Large intestine (tissue), 3 donors: ENCODE measurements at regions not wholly inside any gene's neighbourhood (a gene's known extent, or its start where the extent isn't known, plus 50 kb on each side); places are given as distances from the start of the nearest gene placed in this dataset.

Source experiments
- DNase-seq, 2 donors: peaks; one replicate each; pipeline versions ENCODE4 v3.0.0 to v3.0.0-alpha.2; 2013
- H3K27ac ChIP-seq: one replicate; pipeline ENCODE4 v1.5.1; 2013; ENCODE audit warnings: low read length
- H3K27me3 ChIP-seq: 2 replicates; pipeline ENCODE4 v1.6.1; 2013; ENCODE audit warnings: low read length; ENCODE audit not compliant: control insufficient read depth, insufficient read depth
- H3K36me3 ChIP-seq: 2 replicates; pipeline ENCODE4 v1.6.1; 2013; ENCODE audit warnings: low read length; ENCODE audit not compliant: control insufficient read depth, insufficient read depth
- H3K4me1 ChIP-seq: one replicate; pipeline ENCODE4 v1.6.1; 2013; ENCODE audit warnings: low read length; ENCODE audit not compliant: control insufficient read depth, insufficient read depth
- H3K4me3 ChIP-seq: one replicate; pipeline ENCODE4 v1.5.1; 2013; ENCODE audit warnings: low read length
- H3K9me3 ChIP-seq: one replicate; pipeline ENCODE4 v1.6.1; 2013; ENCODE audit warnings: mild to moderate bottlenecking, low read depth, low read length, moderate library complexity; ENCODE audit not compliant: control insufficient read depth
- WGBS: methylation state at CpG from one replicate; pipeline ENCODE4 v1.1.5; 2013; ENCODE audit warnings: low lambda C conversion rate; ENCODE audit not compliant: insufficient coverage; 5-methylcytosine and 5-hydroxymethylcytosine counted together

DNA sequence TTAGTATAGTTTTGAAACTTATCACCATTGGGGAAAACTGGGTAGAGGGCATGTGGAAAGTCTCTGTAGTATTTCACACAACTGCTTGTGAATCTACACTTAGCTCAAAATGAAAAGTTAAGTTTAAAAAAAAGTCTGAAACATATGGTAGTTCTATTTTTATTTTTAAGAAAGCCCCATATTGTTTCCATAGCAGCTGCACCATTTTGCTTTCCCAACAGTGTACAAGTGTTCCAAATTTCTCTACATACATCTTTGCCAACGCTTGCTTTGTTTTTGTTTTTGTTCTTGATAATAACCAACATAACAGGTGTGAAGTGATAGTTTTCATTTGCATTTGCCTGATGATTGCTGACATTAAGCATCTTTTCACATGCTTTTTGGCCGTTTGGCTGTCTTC lies 445.2 kb downstream of the FAM181B start:
- WGBS = 100% methylated on average over 1 of the region's 2 CpGs
- H3K36me3 ChIP-seq = no peaks in the 10 kb centered on the region
- H3K9me3 ChIP-seq = no peaks in the 10 kb centered on the region
- no peaks in the 10 kb centered on the region for H3K4me1 ChIP-seq
- H3K27me3 ChIP-seq = no peaks in the 10 kb centered on the region
- H3K27ac ChIP-seq = no peak overlapping the region
- no peak for DNase-seq
- H3K4me3 ChIP-seq = no peak overlapping the region

DNA sequence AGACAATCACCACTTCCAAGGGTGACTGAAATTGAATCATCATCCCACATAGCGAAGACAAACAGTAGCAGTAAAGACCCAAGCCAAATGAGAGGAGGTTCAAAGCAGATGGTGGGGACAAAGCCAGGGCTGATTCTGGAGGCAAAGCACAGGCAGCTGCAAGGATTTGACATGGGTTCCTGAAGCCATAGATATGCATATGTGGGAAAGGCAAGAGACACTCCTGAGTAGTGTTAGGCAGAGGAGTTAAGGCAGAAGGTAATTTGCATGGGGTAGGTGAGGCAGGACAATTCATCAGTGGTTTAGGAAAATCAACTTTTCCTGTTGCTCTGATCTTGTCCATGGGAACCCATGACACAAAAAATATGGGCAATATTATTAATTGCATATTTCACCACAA lies 462.8 kb downstream of the FAM181B start:
- H3K27ac ChIP-seq = no peak overlapping the region
- no peaks in the 10 kb centered on the region for H3K27me3 ChIP-seq
- no peaks in the 10 kb centered on the region for H3K9me3 ChIP-seq
- no peaks in the 10 kb centered on the region for H3K4me1 ChIP-seq
- WGBS = no CpG with 5 or more reads among the region's 1 CpG
- no peak for DNase-seq
- H3K36me3 ChIP-seq = no peaks in the 10 kb centered on the region
- H3K4me3 ChIP-seq = no peak overlapping the region

DNA sequence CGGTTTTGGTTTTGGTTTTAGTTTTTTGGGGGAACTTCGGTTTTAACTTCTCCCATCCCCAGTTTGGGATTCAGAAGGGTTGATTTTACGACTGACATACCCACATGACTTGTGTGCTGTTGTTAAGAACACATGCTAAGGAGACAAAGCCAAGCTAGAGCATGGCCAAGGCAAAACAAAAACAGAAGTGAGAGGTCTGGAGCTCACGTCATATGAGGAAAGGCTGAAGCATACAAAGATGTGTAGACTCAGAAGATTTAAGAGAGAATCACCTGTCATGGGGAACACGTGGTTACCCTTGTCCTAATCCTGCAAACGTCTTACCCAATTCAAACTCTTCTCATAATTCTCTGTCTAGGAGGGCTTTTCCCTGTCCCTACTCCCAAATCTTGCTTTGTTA lies 465.0 kb downstream of the FAM181B start:
- 100% methylated on average over 3 of the region's 6 CpGs for WGBS
- DNase-seq = no peak
- no peaks in the 10 kb centered on the region for H3K27me3 ChIP-seq
- H3K4me1 ChIP-seq = no peaks in the 10 kb centered on the region
- H3K4me3 ChIP-seq = no peak overlapping the region
- no peaks in the 10 kb centered on the region for H3K9me3 ChIP-seq
- no peak overlapping the region for H3K27ac ChIP-seq
- H3K36me3 ChIP-seq = no peaks in the 10 kb centered on the region

DNA sequence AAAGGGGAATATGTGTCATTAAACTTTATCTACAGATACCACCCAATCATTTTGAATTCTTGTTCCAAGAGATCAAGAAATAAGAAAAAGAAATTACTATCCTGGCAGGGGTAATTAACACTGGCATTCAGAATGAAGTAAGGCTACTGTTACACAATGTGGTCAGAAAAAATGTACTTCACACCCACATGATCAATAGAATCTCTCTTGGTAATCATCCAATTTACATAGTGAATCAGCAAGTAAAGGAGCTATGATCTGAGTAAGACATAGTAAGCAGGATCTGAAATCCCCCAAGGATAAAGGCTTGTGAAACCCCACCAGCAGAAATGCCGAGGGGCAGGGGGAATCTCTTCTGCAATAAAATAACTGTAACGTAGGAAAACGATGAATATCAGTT lies 466.5 kb downstream of the FAM181B start:
- WGBS = 100% methylated on average over 1 of the region's 3 CpGs
- H3K9me3 ChIP-seq = no peaks in the 10 kb centered on the region
- H3K36me3 ChIP-seq = no peaks in the 10 kb centered on the region
- H3K4me1 ChIP-seq = no peaks in the 10 kb centered on the region
- H3K27ac ChIP-seq = no peak overlapping the region
- H3K27me3 ChIP-seq = no peaks in the 10 kb centered on the region
- no peak for DNase-seq
- H3K4me3 ChIP-seq = no peak overlapping the region

DNA sequence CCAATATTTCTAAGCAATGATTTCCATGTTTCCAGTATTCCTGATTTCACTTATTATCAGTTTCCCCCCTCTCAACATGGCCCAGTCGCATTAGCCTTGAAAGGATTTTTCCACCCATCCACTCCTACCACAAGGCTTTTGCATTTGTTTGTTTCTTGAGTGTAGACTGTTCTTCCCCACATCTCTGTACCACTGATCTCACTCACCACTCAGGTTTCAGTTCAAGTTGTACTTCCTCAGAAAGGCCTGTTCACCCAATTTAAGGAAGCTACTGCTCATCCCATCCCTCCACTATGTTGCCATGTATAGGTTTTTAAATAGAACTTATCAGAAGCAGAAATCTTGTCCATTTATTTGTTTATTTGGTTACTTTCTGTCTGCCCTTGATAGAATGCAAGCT lies 472.3 kb downstream of the FAM181B start:
- Histone ChIP-seq H3K4me3 (no peak overlapping the region), H3K9me3 (no peaks in the 10 kb centered on the region), H3K27ac (no peak overlapping the region), H3K4me1 (no peaks in the 10 kb centered on the region), H3K27me3 (no peaks in the 10 kb centered on the region), H3K36me3 (no peaks in the 10 kb centered on the region)
- no peak for DNase-seq
- 80% methylated on average over 1 of the region's 1 CpG for WGBS

DNA sequence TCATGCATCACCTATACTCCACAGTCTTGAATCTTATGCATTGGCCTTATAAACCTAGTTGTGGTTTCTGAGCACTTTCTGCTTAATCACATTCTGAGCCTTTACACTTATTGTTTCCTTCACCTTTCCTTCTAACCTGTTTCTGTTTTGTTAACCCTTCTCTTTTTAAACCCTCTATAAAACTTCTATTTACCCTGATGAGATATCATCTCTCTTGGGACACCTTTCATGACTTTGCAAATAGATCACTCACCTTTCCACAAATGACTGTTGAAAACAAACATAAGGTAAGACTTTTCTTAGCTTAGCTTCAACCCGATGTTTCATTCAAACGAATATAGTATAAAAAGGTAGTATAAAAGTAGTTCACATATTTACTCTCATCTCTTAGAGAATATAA lies 483.6 kb downstream of the FAM181B start:
- WGBS = no CpG with 5 or more reads among the region's 2 CpGs
- Histone ChIP-seq H3K4me3 (no peak overlapping the region), H3K9me3 (no peaks in the 10 kb centered on the region), H3K27me3 (no peaks in the 10 kb centered on the region), H3K4me1 (no peaks in the 10 kb centered on the region), H3K27ac (no peak overlapping the region), H3K36me3 (no peaks in the 10 kb centered on the region)
- DNase-seq = no peak

DNA sequence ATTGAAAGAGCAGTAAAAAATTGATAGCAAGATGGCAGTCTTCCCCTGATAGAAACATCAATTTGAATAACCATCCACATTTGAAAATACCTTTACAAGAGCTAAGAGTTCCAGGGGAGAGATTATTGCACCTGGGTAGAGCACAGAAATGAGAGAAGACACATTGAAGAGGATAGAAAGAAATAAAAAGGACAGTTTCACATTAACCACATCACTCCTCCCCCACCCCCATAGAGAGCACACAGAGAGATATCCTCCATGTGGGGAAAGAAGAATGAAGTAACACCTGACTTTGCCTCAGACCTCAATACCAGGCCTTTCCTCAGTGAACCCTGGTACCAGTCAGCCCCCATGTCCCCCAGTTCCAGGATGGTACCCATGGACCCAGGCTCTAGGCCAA lies 486.7 kb downstream of the FAM181B start:
- H3K36me3 ChIP-seq = no peaks in the 10 kb centered on the region
- no peak overlapping the region for H3K4me3 ChIP-seq
- H3K27ac ChIP-seq = no peak overlapping the region
- no peak for DNase-seq
- no peaks in the 10 kb centered on the region for H3K27me3 ChIP-seq
- no peaks in the 10 kb centered on the region for H3K4me1 ChIP-seq
- no peaks in the 10 kb centered on the region for H3K9me3 ChIP-seq

DNA sequence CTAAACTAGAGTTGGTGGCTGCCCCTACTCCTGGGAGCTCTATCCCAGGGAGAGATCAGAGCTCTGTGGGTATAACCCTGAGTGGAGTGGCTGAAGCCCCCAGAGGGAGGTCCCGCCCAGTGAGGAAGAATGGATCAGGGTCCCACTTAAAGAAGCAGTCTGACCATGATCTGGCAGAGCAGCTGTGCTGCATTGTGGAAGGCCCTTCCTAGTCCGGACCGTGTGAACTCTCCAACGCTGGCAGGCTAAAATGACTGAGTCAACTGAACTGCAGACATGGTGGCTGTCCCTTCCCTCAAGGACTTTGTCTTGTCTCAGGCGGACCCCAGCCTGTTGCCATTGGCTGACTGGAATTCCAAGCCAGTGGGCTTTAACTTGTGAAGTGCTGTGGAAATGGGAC lies 494.2 kb downstream of the FAM181B start:
- no peaks in the 10 kb centered on the region for H3K9me3 ChIP-seq
- H3K27ac ChIP-seq = no peak overlapping the region
- no peaks in the 10 kb centered on the region for H3K4me1 ChIP-seq
- no peaks in the 10 kb centered on the region for H3K27me3 ChIP-seq
- no peak for DNase-seq
- WGBS = no CpG with 5 or more reads among the region's 5 CpGs
- no peak overlapping the region for H3K4me3 ChIP-seq
- no peaks in the 10 kb centered on the region for H3K36me3 ChIP-seq

DNA sequence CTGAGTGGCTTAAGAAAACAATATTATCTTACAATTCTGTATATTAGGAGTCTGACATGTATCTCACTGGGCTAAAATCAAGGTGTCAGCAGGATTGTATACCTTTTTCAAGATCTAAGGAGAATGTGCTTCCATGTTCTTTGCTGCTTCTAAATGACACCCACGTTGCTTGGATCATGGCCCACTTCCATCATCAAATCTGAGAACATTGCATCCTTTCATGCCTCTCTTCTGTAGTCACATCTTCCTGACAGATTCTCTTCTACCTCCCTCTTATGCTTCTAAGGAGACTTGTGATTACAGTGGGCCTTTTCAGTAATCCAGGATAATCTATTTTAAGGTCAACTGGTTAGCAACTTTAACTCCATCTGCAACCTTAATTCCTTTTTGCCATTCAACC lies 499.4 kb downstream of the FAM181B start:
- WGBS = 60% methylated on average over 1 of the region's 1 CpG

DNA sequence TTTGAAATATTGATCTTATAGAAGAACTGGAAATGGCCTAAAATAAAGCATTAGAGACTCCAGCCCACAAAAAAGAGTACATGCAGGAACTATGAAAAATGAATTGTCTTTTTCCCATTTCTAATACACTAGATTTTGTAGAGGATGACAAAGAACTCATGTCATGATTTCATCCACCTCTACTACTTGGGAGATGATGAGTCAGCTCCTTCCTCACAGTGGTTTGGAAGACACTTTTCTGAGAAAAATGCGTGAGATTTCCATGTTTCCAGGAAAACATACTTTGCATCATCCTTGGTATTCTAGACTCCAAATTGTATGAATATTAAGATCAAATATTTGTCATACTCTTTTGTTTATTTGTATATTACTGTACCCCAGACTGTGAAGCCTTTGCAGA lies 500.5 kb downstream of the FAM181B start:
- Histone ChIP-seq H3K9me3 (no peaks in the 10 kb centered on the region), H3K4me3 (no peak overlapping the region), H3K27me3 (no peaks in the 10 kb centered on the region), H3K27ac (no peak overlapping the region), H3K36me3 (no peaks in the 10 kb centered on the region), H3K4me1 (no peaks in the 10 kb centered on the region)
- DNase-seq = no peak
- WGBS = no CpG with 5 or more reads among the region's 1 CpG

More for the DNA sequence above, 499.4 kb downstream of the FAM181B start:
- Histone ChIP-seq H3K9me3 (no peaks in the 10 kb centered on the region), H3K36me3 (no peaks in the 10 kb centered on the region), H3K27ac (no peak overlapping the region), H3K4me1 (no peaks in the 10 kb centered on the region), H3K4me3 (no peak overlapping the region), H3K27me3 (no peaks in the 10 kb centered on the region)
- DNase-seq = no peak

DNA sequence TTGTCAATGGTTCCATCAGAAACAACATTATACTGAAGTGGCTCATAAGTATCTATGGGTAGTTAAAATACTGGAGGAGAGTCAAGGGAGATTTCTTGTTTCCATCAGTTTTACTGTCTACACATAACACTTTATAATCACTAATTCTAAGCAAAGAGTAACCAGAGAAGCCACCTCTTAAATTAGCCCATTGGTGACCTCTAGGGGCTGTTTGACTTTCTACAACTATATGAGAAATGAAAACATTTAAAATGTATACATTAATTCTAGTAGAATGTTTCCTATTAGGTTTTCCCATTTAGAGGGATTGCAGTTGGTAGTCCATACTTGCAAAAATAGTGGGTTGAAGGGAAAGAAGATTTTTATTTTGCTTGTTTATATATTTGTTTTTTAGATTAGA lies 504.3 kb downstream of the FAM181B start:
- no peaks in the 10 kb centered on the region for H3K4me1 ChIP-seq
- no peaks in the 10 kb centered on the region for H3K36me3 ChIP-seq
- H3K4me3 ChIP-seq = no peak overlapping the region
- no peaks in the 10 kb centered on the region for H3K9me3 ChIP-seq
- no peak for DNase-seq
- H3K27me3 ChIP-seq = no peaks in the 10 kb centered on the region
- no peak overlapping the region for H3K27ac ChIP-seq
